ENCODE measurements at regions not wholly inside any gene's neighbourhood (a gene's known extent, or its start where the extent isn't known, plus 50 kb on each side); places are given as distances from the start of the nearest gene placed in this dataset.

GRCh38 chr2:71800851-71801250, 346.8 kb downstream of the CYP26B1 start:
- Mint-ChIP-seq H3K27ac (no peak overlapping the region), H3K27me3 (peaks cover 2% of the 10 kb centered on the region), H3K36me3 (ENCODE audit: low read depth) (no peaks in the 10 kb centered on the region), H3K4me1 (ENCODE audit: low read depth) (no peaks in the 10 kb centered on the region), H3K9me3 (no peaks in the 10 kb centered on the region), H3K4me3 (no peak overlapping the region)
- ATAC-seq (no peak), DNase-seq (no peak)
- TF ChIP-seq, protein P1, sequence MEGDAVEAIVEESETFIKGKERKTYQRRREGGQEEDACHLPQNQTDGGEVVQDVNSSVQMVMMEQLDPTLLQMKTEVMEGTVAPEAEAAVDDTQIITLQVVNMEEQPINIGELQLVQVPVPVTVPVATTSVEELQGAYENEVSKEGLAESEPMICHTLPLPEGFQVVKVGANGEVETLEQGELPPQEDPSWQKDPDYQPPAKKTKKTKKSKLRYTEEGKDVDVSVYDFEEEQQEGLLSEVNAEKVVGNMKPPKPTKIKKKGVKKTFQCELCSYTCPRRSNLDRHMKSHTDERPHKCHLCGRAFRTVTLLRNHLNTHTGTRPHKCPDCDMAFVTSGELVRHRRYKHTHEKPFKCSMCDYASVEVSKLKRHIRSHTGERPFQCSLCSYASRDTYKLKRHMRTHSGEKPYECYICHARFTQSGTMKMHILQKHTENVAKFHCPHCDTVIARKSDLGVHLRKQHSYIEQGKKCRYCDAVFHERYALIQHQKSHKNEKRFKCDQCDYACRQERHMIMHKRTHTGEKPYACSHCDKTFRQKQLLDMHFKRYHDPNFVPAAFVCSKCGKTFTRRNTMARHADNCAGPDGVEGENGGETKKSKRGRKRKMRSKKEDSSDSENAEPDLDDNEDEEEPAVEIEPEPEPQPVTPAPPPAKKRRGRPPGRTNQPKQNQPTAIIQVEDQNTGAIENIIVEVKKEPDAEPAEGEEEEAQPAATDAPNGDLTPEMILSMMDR (IDR thresholded peaks at IDR 0.05), result no peak
- ChIA-PET POLR2A (no interaction called here), CTCF (interaction anchor here (3.2 kb wide), 1 partner anchor 254 kb away, joined by 21 read pairs; no protein-coding TSS in a partner anchor)
- intact Hi-C loops (cut with micrococcal nuclease), result no loop called here

DNA sequence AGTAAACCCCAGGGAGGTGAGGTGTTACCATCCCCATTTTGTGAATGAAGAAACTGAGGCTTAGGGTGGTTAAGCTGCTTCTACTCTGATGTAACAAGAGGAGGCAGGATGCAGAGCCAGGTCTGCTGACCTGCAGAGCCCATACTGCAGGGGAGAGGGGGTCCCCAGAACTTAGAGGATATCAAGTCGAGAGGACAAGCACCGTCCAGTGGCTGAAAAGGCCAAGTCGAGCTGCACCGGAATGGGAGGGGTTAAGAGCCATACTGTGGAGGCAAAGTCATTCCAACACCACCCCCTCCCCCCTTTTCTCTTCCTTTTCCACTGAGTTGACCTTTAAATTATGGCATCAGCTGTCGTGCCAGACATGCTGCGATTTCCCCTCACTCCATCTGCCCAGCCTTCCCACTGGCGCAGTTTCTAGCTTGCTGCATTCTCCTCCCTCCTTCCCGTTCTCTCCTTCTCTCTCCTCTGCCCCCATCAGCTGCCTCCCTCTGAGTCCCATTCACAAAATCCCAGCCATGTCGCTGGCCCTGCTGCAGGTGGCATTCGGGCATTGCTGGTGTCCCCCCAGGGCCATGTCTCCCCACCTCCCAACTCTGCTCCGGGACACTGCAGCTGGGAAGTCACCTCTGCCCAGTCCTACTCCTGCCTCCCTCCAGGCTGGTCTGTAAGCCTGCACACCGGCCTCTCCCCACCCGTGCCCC, 346.9 kb downstream of the DYSF start:
- H3K4me3 Mint-ChIP-seq, result no peak overlapping the region
- ATAC-seq (no peak), DNase-seq (no peak)
- TF ChIP-seq, protein P1 (IDR thresholded peaks at IDR 0.05), result no peak
- peaks cover 2% of the 10 kb centered on the region for H3K27me3 Mint-ChIP-seq
- no peaks in the 10 kb centered on the region for H3K9me3 Mint-ChIP-seq
- H3K36me3 Mint-ChIP-seq (ENCODE audit: low read depth), result no peaks in the 10 kb centered on the region
- H3K27ac Mint-ChIP-seq, result no peak overlapping the region
- intact Hi-C loops (cut with micrococcal nuclease), result no loop called here
- ChIA-PET POLR2A (no interaction called here), CTCF (interaction anchor here (0.9 to 3.2 kb wide), 4 partner anchors 19 to 253 kb away, joined by 3 to 21 read pairs (median 4); no protein-coding TSS in a partner anchor)
- no peaks in the 10 kb centered on the region for H3K4me1 Mint-ChIP-seq (ENCODE audit: low read depth)

- Mint-ChIP-seq H3K9me3 (no peaks in the 10 kb centered on the region), H3K4me3 (no peak overlapping the region), H3K27me3 (peaks cover 2% of the 10 kb centered on the region), H3K36me3 (ENCODE audit: low read depth) (no peaks in the 10 kb centered on the region), H3K4me1 (ENCODE audit: low read depth) (no peaks in the 10 kb centered on the region), H3K27ac (no peak overlapping the region)
- no peak for DNase-seq
- POLR2A ChIA-PET, result no interaction called here
- no peak for ATAC-seq
- CTCF ChIA-PET, result interaction anchor here (0.9 to 3.2 kb wide), 5 partner anchors 18 to 258 kb away, joined by 3 to 21 read pairs (median 4); no protein-coding TSS in a partner anchor
- TF ChIP-seq, protein P1 (IDR thresholded peaks at IDR 0.05), result no peak
- intact Hi-C loops (cut with micrococcal nuclease), result loop anchor here (5.0 kb wide), 2 partner anchors 187 to 252 kb away; no protein-coding TSS in a partner anchor
Measured at GRCh38 chr2:71799013-71799575, 345.7 kb downstream of the DYSF start.

DNA sequence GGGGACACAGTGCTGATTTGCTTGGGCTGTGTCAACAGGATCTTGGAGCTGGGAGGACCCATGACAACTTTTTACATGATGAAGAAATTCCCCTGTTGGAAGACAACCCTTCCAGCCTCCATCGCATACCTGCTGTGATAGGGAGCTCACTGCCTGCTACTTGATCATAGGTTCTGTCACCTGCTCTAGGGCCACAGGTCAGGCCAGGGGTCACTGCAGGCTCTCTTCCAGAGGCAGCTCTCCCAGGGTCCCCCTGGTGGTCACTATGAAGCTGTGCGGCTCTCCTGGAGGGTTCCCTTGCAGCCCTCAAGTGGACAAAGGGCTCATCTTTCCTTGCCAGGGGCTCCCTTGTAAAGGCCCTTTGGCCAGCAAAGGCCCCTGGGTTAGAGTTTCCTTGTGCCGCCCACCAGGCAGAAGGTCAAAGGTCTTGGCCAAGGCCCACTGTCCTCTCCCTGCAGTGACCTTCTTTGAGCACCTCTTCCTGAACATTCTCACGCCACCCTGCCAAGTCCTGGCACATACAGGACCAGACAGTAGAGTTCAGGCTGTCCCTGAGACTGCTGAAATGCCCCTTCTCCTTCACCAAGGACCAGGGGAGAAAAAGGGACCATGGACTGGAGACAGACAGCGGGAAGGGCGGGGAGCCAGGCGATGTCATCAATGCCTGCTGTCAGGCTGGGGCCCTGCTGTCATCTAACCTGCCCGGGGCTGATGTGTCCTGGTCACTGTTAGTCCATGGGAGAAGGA, 345.1 kb downstream of the DYSF start:
- intact Hi-C loops (cut with micrococcal nuclease), result loop anchor here (5.0 kb wide), 2 partner anchors 186 to 251 kb away; no protein-coding TSS in a partner anchor
- CTCF ChIA-PET, result interaction anchor here (0.9 to 3.2 kb wide), 8 partner anchors 17 to 948 kb away, joined by 3 to 21 read pairs (median 4); no protein-coding TSS in a partner anchor
- POLR2A ChIA-PET, result no interaction called here
- H3K4me1 Mint-ChIP-seq (ENCODE audit: low read depth), result no peaks in the 10 kb centered on the region
- ATAC-seq, result peak; percentile 53
- peak; percentile 26 for DNase-seq
- no peaks in the 10 kb centered on the region for H3K36me3 Mint-ChIP-seq (ENCODE audit: low read depth)
- TF ChIP-seq, protein P1 (IDR thresholded peaks at IDR 0.05), result peak; percentile 57
- H3K27ac Mint-ChIP-seq, result no peak overlapping the region
- H3K9me3 Mint-ChIP-seq, result no peaks in the 10 kb centered on the region
- peaks cover 2% of the 10 kb centered on the region for H3K27me3 Mint-ChIP-seq
- H3K4me3 Mint-ChIP-seq, result no peak overlapping the region
